GM10248 (cell line): ENCODE measurements at regions not wholly inside any gene's neighbourhood (a gene's known extent, or its start where the extent isn't known, plus 50 kb on each side); places are given as distances from the start of the nearest gene placed in this dataset.
A peak's percentile ranks its signal among the peaks of the same experiment; 100 is the strongest.
"Not testable (repeated sequence)": the region's sequence is repeated elsewhere in the genome, so short reads cannot be mapped to it uniquely, and the experiment has no call there.

ENCODE experiments used
- CTCF ChIA-PET: fragments of 300-600 bp; sonication (Branson Sonifier 250); formaldehyde crosslinking; extraction: SDS; loops from one replicate; lab custom pipeline; 2021; ENCODE audit warnings: antibody characterized with exemption; lab: Yijun Ruan, JAX
- POLR2A ChIA-PET: fragments of 350-650 bp; sonication (Branson Sonifier 250); formaldehyde crosslinking; extraction: SDS; loops from one replicate; lab custom pipeline; 2020; ENCODE audit warnings: antibody characterized with exemption; lab: Yijun Ruan, JAX
- DNase-seq: peaks from one replicate; pipeline ENCODE4 v3.0.0; 2012; ENCODE audit errors: extremely low spot score
- CTCF ChIP-seq: IDR thresholded peaks from 2 replicates; pipeline ENCODE4 v1.5.1; 2012; ENCODE audit warnings: mild to moderate bottlenecking, low read depth; ENCODE audit errors: extremely low read depth, missing control alignments, control extremely low read depth

DNA sequence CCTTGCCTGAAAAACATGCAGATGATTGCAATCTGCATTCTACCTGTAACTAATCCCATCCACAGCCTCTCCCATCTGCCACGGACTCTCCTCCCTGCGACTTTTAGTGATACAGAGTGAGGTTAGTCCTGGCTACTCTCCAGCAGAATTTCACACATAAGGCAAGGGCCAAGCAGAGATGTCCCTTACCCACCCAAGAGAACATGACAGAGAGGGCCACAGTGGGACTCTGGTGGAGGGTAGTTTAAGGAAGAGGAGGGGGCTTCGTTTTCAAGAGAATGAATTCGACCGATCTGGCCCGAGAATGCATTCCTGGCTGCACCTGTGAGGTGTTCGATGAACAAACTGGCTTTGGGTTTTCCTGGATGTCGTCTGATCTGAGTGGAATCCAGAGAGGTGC lies 87.5 kb upstream of the SIM2 start:
- ChIA-PET CTCF (interaction anchor here (1.2 kb wide), 1 partner anchor 19 kb away, joined by 5 read pairs; no protein-coding TSS in a partner anchor), POLR2A (no interaction called here)
- TF ChIP-seq CTCF: no peak
- DNase-seq: no peak

- DNase-seq: no peak
- POLR2A ChIA-PET: no interaction called here
- no peak for TF ChIP-seq CTCF
- CTCF ChIA-PET: interaction anchor here (1.3 kb wide), 1 partner anchor 14 kb away, joined by 3 read pairs; no protein-coding TSS in a partner anchor
Observed at GRCh38 chr21:36613059-36613458, 85.9 kb upstream of the SIM2 start.

DNA sequence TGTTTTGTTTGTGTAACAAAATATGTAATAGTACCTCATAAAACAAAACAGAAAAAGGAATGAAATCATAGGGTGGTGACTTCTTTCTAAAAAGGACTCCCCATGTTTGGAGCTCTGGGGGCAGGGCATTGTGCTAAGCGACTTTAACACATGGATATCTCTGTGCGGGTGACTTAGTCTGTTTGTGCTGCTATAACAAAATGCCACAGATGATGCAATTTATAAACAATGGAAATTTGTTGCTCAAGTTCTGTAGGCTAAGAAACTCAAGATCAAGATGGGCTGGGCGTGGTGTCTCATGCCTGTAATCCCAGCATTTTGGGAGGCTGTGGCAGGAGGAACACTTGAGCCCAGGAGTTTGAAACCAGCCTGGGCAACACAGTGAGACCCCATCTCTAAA lies 85.4 kb upstream of the SIM2 start:
- CTCF ChIA-PET: interaction anchor here (1.3 kb wide), 1 partner anchor 14 kb away, joined by 3 read pairs; no protein-coding TSS in a partner anchor
- no peak for TF ChIP-seq CTCF
- no peak for DNase-seq
- POLR2A ChIA-PET: no interaction called here

GRCh38 chr21:36615274-36615964 lies 83.5 kb upstream of the SIM2 start:
- DNase-seq: no peak
- ChIA-PET CTCF (interaction anchor here (1.4 to 2.1 kb wide), 2 partner anchors 15 to 30 kb away, joined by 3 to 7 read pairs; no protein-coding TSS in a partner anchor), POLR2A (no interaction called here)

GRCh38 chr21:36616773-36617172 lies 82.1 kb upstream of the SIM2 start:
- POLR2A ChIA-PET, DNase-seq: not testable (repeated sequence)
- CTCF ChIA-PET: interaction anchor here (1.0 to 2.1 kb wide), 2 partner anchors 14 kb away, joined by 4 to 7 read pairs; no protein-coding TSS in a partner anchor

More at GRCh38 chr21:36615274-36615964, 83.5 kb upstream of the SIM2 start:
- peak; percentile 10 for TF ChIP-seq CTCF

GRCh38 chr21:36621794-36622193 lies 77.1 kb upstream of the SIM2 start:
- CTCF ChIA-PET: not testable (repeated sequence)

DNA sequence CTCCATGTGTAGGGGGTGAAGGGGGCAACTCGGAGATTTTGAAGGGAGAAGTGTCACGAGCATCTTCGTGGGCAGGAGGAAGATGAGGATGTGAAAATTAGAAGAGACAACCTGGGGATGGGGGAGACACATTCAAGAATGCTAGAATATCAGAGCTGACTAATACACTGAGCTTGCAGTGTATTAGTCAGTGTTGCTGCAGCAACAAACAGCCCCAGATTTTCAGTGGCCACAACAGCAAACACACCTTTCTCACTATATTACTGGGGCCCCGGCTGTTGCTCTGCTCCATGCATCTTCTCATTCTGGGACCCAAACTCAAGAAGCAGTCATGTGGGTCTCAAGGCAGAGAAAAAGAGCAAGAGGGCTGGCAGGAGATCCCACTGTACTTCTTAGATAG lies 74.8 kb upstream of the SIM2 start:
- TF ChIP-seq CTCF: no peak
- DNase-seq: no peak
- ChIA-PET CTCF (interaction anchor here (0.9 kb wide), 1 partner anchor 9 kb away, joined by 3 read pairs; no protein-coding TSS in a partner anchor), POLR2A (no interaction called here)

More at GRCh38 chr21:36621794-36622193, 77.1 kb upstream of the SIM2 start:
- POLR2A ChIA-PET, DNase-seq: not testable (repeated sequence)

DNA sequence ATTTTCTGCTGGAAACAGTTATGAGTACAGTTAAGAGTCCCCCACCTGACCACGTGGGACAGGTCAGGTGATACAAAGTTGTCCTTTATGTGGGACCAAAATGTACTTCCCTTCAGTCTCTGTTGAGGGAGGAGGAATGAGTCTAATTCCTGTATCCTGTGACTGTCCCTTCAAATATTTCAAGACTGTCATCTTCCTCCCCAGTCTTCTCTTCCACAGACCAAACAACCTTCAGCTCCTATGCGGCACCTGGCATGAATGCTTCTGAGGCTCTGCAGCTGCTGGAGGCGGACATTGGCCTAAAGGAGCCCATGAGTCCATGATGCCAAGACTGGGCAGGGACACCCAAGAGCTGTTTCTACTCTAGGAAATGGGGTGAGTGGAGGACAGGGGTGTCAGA lies 72.1 kb upstream of the SIM2 start:
- no peak for TF ChIP-seq CTCF
- DNase-seq: no peak
- ChIA-PET POLR2A (no interaction called here), CTCF (no interaction called here)
